GM12878 (cell line): ENCODE measurements at regions not wholly inside any gene's neighbourhood (a gene's known extent, or its start where the extent isn't known, plus 50 kb on each side); places are given as distances from the start of the nearest gene placed in this dataset.

Experiments
- ATAC-seq: fragments of 200-7000 bp; cut with Tn5 transposase; 3 replicates; pipeline ENCODE4 v1.9.1; 2020; ENCODE audit warnings: mild to moderate bottlenecking, moderate library complexity
- BruUV-seq: library from RNA; stranded (reverse); fragments of 400-500 nt; replicated peaks from 2 replicates; lab custom pipeline; 2021; lab: Mats Ljungman, UMichigan
- CTCF ChIA-PET: fragments of 300-600 bp; sonication (Branson Sonifier 250); formaldehyde crosslinking; extraction: SDS; loops from one replicate; lab custom pipeline; 2021; ENCODE audit warnings: inconsistent platforms; lab: Yijun Ruan, JAX
- POLR2A ChIA-PET: fragments of 350-600 bp; formaldehyde crosslinking; extraction: SDS; loops from one replicate; lab custom pipeline; 2021; ENCODE audit warnings: inconsistent platforms; lab: Charles Lee
- RAD21 ChIA-PET: fragments of 300-600 bp; sonication (Branson Sonifier 250); formaldehyde crosslinking; loops from one replicate; lab custom pipeline; 2023; ENCODE audit warnings: antibody characterized with exemption; ENCODE audit not compliant: unreplicated experiment; lab: Charles Lee
- SMC1A ChIA-PET: fragments of 300-600 bp; sonication (Branson Sonifier 250); formaldehyde crosslinking; loops from one replicate; lab custom pipeline; 2023; ENCODE audit not compliant: unreplicated experiment, uncharacterized antibody; lab: Charles Lee
- DNase-seq: peaks from one replicate; pipeline ENCODE4 v3.0.0-alpha.2; 2011; ENCODE audit warnings: low read depth, low spot score
- FAIRE-seq: peaks from 3 replicates; lab custom pipeline; 2011; peaks lifted over from hg19 to GRCh38; lab: Jason Lieb, UNC
- H2AFZ ChIP-seq: 2 replicates; pipeline ENCODE4 v1.6.0; 2011; ENCODE audit warnings: low read depth, low read length, control low read depth; ENCODE audit not compliant: control insufficient read depth
- H3K27ac ChIP-seq: 2 replicates; pipeline ENCODE4 v1.5.1; 2011; ENCODE audit warnings: control low read depth; ENCODE audit not compliant: control insufficient read depth, insufficient read depth
- H3K27me3 ChIP-seq, 2 experiments: replicated peaks in 1 of 2; 2 replicates each; pipeline versions ENCODE4 v1.6.0 to v1.6.1; 2011; ENCODE audit warnings: low read length in 1 of 2; ENCODE audit not compliant: control insufficient read depth in 2 of 2, insufficient read depth in 2 of 2
- H3K36me3 ChIP-seq, 2 experiments: 2 replicates each; pipeline ENCODE4 v1.5.1; 2011; ENCODE audit warnings: low read length in 1 of 2; ENCODE audit not compliant: control insufficient read depth in 2 of 2, insufficient read depth in 2 of 2
- H3K4me1 ChIP-seq: 2 replicates; pipeline ENCODE4 v1.6.1; 2011; ENCODE audit warnings: mild to moderate bottlenecking, low read length, moderate library complexity, mixed read lengths; ENCODE audit not compliant: control insufficient read depth, insufficient read depth
- H3K4me2 ChIP-seq: 2 replicates; pipeline ENCODE4 v1.6.0; 2011; ENCODE audit warnings: control low read depth; ENCODE audit not compliant: control insufficient read depth, insufficient read depth
- H3K4me3 ChIP-seq: fragments of 200-600 bp; sonication (generic); 2 replicates; pipeline ENCODE4 v1.5.1; 2016
- H3K79me2 ChIP-seq: 2 replicates; pipeline ENCODE4 v1.6.0; 2011; ENCODE audit warnings: low read length; ENCODE audit not compliant: control insufficient read depth, insufficient read depth
- H3K9ac ChIP-seq: 2 replicates; pipeline ENCODE4 v1.8.0; 2011; ENCODE audit warnings: low read length, control low read depth, mixed read lengths; ENCODE audit not compliant: control insufficient read depth, insufficient read depth
- H3K9me3 ChIP-seq: replicated peaks from 3 replicates; pipeline ENCODE4 v1.5.1; 2011; ENCODE audit warnings: mild to moderate bottlenecking, low read length; ENCODE audit not compliant: control insufficient read depth, insufficient read depth
- H4K20me1 ChIP-seq: 2 replicates; pipeline ENCODE4 v1.6.0; 2011; ENCODE audit not compliant: control insufficient read depth, insufficient read depth
- ATF2 ChIP-seq: IDR thresholded peaks from 2 replicates; pipeline ENCODE4 v1.6.1; 2012; ENCODE audit warnings: low read length, inconsistent platforms
- MEF2A ChIP-seq: IDR thresholded peaks from 2 replicates; pipeline ENCODE4 v1.6.1; 2011; ENCODE audit warnings: low read depth, mild to moderate bottlenecking, low read length, moderate library complexity; ENCODE audit not compliant: insufficient read depth
- NR2C1 ChIP-seq: fragments of 450-650 bp; IDR thresholded peaks from 2 replicates; pipeline ENCODE4 v1.6.1; 2017; ENCODE audit warnings: antibody characterized with exemption, mild to moderate bottlenecking, moderate library complexity
- RAD21 ChIP-seq: IDR thresholded peaks from 2 replicates; pipeline ENCODE4 v1.6.1; 2011; ENCODE audit warnings: mild to moderate bottlenecking, low read depth, low read length, moderate library complexity; ENCODE audit not compliant: insufficient read depth
- RBBP5 ChIP-seq: fragments of 200-600 bp; sonication (generic); conservative IDR thresholded peaks from 2 replicates; pipeline ENCODE4 v1.6.1; 2016
- RCOR1 ChIP-seq: conservative IDR thresholded peaks from 2 replicates; pipeline ENCODE4 v1.6.1; 2012; ENCODE audit warnings: low read depth, low read length, improper control_type of control experiment
- WGBS: methylation state at CpG from one replicate; pipeline ENCODE4 v1.1.6; 2016; ENCODE audit warnings: low lambda C conversion rate; ENCODE audit not compliant: insufficient replicate concordance, insufficient coverage; ENCODE audit errors: missing lambda C conversion rate; 5-methylcytosine and 5-hydroxymethylcytosine counted together
- in situ Hi-C: fragments of 300-500 bp; cut with MboI; formaldehyde crosslinking; loops from 9 replicates; pipeline ENCODE4 v1.14.3; 2018; ENCODE audit warnings: mixed read lengths
- intact Hi-C: fragments of 100-400 bp; cut with micrococcal nuclease; formaldehyde crosslinking; loops from one replicate; pipeline ENCODE4 v1.14.2; 2022; ENCODE audit not compliant: unreplicated experiment
- TF ChIP-seq, protein P1 (sequence below): fragments of 150-350 bp; IDR thresholded peaks from 2 replicates; pipeline ENCODE4 v1.6.1; 2014; ENCODE audit warnings: mild to moderate bottlenecking, low read depth, low read length

DNA sequence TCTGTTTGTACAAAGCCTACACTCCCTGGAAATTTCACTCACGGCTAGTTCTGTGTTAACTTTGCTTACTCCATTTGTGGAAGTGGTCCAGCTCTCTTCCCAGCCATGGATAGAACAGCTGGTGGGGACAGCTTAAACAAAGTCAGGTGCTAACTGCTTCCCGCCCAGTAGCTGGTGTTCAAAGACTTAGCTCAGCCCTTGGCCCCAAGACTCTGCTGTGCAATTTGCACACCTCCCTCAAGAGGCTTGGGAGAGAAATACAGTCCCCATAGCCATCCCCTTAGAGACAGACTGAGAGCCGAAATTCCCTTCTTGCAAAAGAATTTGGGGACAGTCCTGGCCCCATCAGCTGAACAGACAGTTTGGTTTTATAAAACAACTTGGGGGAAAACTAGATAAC lies 73.8 kb upstream of the RAI14 start:
- no peaks in the 10 kb centered on the region for H3K9me3 ChIP-seq
- no peaks in the 10 kb centered on the region for H4K20me1 ChIP-seq

More for the DNA sequence above, 73.8 kb upstream of the RAI14 start:
- TF ChIP-seq RAD21 (peak; percentile 42; the same call in 1 of the 2 replicates), MEF2A (no peak), RBBP5 (no peak), NR2C1 (no peak), ATF2 (no peak), RCOR1 (no peak)
- TF ChIP-seq, protein P1, sequence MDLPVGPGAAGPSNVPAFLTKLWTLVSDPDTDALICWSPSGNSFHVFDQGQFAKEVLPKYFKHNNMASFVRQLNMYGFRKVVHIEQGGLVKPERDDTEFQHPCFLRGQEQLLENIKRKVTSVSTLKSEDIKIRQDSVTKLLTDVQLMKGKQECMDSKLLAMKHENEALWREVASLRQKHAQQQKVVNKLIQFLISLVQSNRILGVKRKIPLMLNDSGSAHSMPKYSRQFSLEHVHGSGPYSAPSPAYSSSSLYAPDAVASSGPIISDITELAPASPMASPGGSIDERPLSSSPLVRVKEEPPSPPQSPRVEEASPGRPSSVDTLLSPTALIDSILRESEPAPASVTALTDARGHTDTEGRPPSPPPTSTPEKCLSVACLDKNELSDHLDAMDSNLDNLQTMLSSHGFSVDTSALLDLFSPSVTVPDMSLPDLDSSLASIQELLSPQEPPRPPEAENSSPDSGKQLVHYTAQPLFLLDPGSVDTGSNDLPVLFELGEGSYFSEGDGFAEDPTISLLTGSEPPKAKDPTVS: no peak
- Histone ChIP-seq H3K27me3 (no peaks in the 10 kb centered on the region), H3K79me2 (no peaks in the 10 kb centered on the region), H3K4me3 (no peak overlapping the region), H3K4me2 (no peak overlapping the region), H3K36me3 (no peaks in the 10 kb centered on the region), H2AFZ (no peak overlapping the region), H3K27ac (no peak overlapping the region), H3K4me1 (peaks cover 12% of the 10 kb centered on the region; the same call in 1 of the 2 replicates), H3K9ac (no peak overlapping the region)
- no peak for DNase-seq
- ChIA-PET POLR2A (no interaction called here), RAD21 (no interaction called here), CTCF (interaction anchor here (0.9 to 1.5 kb wide), 2 partner anchors 16 to 59 kb away, joined by 3 to 4 read pairs; no protein-coding TSS in a partner anchor), SMC1A (interaction anchor here (0.7 kb wide), 1 partner anchor 59 kb away, joined by 3 read pairs; no protein-coding TSS in a partner anchor)
- in situ Hi-C loops: no loop called here
- no TSS peak for BruUV-seq
- 53% methylated on average over 3 of the region's 3 CpGs for WGBS
- intact Hi-C loops: no loop called here
- no peak for FAIRE-seq
- no peak for ATAC-seq
